Stimulated activated CD4-positive, alpha-beta T cell treated with anti-CD3 and anti-CD28 coated beads, Interleukin-1b, Interleukin-23, amount 100 ng/mL, for 4 hours (primary cell): ENCODE measurements at regions not wholly inside any gene's neighbourhood (a gene's known extent, or its start where the extent isn't known, plus 50 kb on each side); places are given as distances from the start of the nearest gene placed in this dataset.
"Not testable (repeated sequence)": the region's sequence is repeated elsewhere in the genome, so short reads cannot be mapped to it uniquely, and the experiment has no call there.

ENCODE experiments used
- DNase-seq, 2 donors: peaks; one replicate each; pipeline ENCODE4 v3.0.0-alpha.2; 2020; ENCODE audit warnings: low read depth in 2 of 2

DNA sequence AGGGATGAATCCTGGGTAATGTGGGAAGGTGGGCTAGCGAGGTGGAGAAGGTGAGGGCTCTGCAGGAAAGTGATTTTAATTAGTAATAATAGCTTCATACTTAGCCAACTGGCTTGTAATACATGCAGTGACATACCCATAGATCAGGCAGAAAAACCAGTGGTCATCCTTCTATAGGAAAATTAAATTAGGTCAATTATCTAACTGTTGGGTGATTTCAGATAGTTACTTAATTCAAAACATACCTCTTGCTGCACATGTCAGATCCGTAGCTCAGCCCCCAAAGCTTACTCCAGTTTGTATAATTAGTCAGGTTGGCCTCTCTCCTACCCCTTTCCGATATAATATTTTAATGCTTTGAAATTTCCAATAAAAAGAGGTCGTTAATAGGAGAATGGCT, 137.0 kb downstream of the TMEM114 start:
- DNase-seq = no peak

- no peak for DNase-seq
Observed at GRCh38 chr16:8452941-8453340, 137.4 kb downstream of the TMEM114 start.

DNA sequence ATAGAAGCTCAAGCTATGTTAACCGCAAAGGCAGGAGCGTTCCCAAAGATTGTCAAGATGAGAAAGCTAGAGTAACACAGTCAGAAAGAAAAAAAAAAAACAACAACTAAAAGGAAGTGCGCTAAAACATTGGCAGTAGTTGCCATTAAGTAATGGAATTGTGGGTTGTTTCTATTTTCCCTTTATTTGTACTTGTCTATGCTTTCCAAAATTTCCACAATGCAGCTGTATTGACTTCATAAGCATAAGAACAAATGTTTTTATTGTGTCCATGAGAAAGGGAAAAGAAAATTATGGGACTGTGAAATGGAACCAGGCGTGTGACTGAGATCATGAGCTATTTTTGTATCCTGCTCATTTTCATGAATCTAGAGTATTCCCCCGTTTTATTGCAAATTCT, 153.4 kb downstream of the TMEM114 start:
- DNase-seq = no peak

DNA sequence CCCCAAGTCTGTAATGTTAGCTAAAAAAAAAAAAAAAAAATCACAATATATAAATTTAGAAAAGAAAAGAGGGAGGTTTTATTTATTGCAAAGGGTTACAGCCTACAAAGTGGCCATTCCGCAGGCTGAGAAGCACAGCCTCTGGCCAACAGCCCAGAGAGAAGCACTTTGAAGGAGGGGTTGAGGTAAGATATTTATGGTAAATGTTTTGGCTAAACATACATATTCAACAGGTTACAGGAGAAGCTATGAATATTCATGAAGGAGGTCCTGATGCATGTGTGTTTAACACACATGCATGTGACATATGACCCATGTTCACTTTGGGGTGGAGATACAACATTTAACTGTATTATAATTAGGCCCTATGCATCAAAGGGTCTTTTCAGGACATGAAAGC, 158.5 kb downstream of the TMEM114 start:
- no peak for DNase-seq

DNA sequence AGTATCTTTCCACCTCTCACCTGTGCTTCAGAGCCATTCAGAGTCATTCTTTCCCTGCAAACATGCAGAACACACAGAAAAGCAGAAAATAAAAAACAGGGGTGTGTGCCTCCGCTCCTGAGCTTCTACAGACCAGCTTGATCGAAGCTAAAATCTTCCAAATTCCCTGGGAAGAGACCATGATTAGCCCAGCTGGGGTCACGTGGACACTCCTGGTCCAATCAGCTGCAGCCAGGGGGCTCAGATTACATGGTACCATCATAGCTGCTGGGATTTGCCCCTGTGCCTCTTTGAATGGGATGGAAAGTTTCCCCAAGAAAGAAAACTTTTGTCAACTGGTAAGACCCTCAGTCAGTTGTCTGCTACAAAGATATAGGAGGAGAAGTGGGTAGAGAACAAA, 159.9 kb downstream of the TMEM114 start:
- no peak for DNase-seq

- no peak for DNase-seq
Observed at GRCh38 chr16:8426569-8426968, 163.7 kb downstream of the TMEM114 start.

DNA sequence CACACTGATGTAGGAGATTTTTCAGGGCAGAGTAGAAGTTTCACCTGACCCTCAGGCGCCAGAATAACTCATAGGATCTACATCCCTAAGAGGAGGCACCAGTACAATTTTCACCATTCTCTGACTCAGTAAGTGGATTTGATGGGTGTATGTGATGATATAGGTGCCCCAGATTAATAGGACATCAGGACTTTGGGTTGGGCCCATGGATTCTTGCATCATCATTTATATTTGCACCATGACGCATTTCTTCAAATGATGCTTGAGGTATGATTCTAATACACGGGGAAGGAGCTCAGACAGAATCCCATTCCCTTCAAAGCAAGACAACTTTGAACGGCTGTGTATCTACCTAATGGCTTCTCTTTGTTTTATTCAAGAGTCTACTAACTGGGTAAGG, 173.2 kb downstream of the TMEM114 start:
- DNase-seq = no peak

DNA sequence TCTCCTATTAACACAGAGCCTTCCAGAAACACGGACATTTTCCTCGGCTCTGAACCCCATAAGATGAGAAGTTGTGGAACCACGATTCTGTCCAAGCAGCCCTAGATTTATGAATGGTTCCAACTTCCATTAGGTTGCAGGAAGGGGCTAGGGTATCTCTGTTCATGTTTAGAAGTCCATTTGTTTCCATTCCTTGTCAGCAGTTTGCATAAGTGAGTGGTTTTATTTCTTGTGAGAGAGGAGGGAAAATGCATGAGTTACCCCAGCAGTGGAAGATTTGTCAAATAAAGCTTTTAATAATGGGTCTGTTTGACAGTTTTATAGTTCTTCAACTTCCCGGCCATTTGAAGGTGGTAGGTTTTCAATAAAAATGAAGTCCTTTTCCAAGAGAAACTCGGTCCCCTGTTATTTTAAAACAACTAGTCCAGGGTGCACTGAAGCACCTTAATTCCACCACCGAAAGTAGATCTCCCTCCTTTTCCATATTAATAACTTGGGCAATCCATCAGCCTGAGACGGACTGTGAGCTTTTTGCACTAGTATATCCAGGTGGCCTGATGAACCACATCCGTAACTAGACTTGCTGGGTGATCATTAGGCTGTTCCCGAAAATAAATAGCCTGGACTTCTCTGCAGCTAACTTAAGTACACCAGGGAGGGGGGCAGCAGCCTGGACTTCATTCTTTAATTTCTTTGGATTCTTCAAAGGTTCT, 181.3 kb downstream of the TMEM114 start:
- no peak for DNase-seq

DNA sequence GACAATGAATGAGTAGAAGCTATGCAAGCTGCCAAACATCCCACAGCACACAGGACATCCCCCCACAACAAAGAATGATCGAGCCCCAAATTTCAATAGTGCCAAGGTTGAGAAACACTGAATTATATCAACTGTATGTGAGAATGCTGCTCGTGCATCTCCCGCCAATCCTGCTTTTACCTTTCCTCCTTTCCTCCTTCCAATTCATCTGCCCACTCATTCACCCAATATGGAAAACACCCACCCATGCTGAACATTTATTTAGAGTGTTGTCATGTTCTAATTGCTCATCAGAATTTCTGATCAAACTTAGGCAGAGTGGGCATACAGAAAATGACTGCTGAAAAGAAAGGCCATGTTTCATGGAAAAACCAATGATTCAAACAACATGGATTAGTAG, 183.0 kb downstream of the TMEM114 start:
- no peak for DNase-seq

GRCh38 chr16:8403978-8404749, 186.1 kb downstream of the TMEM114 start:
- no peak for DNase-seq

DNA sequence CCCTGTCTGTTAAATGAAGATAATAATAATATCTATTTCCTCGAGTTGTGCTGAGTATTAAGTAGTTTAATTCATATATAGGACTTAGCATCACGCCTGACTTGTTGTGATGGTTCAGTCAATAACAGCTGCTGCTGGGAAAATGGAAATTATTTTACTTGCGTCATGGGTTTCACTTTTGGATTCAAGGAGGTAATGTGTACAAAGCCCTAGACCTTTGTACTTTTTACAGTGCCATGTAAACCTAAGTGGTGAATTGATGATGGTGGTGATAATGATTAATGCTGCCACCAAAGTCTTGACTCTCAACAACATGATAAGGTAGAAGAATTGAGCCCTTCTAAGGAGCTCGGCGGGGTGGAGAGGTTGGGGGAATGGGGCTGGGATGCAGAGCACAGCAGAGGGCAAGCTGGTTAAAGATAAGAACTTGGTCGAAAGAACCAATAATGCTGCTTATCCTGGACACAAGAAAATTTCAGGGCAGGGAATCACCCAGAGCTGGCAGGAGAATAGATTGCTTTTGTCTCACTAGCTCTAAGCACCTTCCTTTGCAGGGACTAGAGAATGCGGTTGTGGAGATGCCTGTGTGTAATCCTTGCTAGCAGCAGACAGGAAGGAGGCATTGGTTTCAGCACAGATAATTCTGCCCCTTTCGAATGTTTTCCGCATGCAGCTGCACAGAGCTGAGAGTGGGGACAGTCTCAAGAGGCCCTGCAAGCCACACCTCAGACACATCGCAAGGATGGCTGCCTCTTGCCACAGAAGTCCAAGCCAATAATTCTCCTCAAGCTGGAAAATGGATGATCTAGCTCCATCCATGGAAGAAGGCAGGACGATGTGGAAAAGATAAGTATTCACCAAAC, 187.1 kb downstream of the TMEM114 start:
- DNase-seq = no peak

DNA sequence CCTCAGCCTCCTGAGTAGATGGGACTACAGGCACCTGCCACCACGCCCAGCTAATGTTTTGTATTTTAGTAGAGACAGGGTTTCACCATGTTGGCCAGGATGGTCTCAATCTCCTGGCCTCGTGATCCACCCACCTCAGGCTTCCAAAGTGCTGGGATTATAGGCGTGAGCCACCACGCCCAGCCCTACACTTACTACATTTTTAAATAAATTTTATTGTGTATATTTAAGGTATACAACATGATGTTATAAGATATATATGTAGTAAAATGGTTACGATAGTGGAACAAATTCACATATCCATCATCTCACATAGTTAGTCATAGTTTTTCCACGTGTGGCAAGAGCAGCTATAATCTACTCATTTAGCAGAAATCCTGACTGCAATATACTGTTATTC, 189.6 kb downstream of the TMEM114 start:
- DNase-seq = not testable (repeated sequence)

GRCh38 chr16:8398548-8398947, 191.8 kb downstream of the TMEM114 start:
- DNase-seq = no peak

DNA sequence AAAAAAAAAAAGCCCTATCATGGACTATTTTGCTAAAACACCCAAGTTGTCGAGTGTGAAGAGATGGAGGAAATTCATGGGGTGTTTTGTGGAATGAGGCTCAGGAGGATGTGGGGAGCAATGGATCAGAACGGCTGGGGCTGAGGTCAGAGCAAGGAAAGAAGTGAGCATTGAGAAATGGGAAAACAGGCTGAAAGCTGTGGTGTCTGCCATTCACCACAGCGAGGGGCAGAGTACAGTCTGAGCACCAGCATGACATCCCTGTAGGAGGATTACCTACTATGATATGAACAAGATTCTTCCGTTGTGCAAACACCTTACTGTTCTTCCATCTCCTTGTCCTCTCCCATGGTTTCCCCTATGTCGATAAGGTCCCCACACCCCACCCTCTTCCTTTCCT, 193.1 kb downstream of the TMEM114 start:
- no peak for DNase-seq

DNA sequence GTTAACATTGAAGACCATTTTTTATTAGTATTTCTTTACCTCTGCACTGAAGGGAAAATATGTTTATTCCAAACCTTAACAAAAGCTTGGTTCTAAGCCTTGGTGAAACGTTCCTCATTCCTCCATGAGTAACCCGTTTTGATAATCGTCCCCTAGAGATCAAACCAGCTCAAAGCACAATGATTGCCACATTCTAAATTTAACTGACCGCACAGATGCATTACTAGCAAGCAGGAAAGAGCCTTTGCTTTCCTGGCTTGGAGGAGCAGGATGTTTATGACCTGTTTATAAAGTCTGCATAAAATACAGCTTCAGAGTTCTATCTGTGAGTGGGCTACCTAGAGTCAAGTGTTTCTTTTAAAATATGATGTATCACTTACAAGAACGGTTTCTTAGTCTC, 193.8 kb downstream of the TMEM114 start:
- DNase-seq = no peak

DNA sequence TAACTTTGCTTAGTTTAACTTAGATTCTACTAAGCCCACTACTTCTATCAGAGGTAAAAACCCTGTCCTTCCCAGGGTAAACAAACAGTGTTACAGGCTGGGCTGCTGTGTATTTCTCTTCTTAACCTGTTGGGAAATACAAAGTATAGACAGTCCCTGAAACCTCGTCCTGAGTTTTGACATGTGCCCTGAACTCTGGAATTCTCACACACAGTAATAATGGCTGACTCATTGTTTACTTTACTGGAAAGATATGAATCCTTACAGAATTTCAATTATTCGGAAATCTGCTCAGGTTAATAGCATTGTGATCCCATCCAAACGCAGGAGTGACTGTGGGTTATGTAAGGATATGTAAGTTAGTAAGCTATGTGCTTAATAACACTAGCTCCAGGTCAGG, 199.1 kb downstream of the TMEM114 start:
- no peak for DNase-seq

GRCh38 chr16:8388684-8389083, 201.6 kb downstream of the TMEM114 start:
- DNase-seq = no peak

- no peak for DNase-seq
Observed at GRCh38 chr16:8381814-8382213, 208.5 kb downstream of the TMEM114 start.

GRCh38 chr16:8380311-8380710, 210.0 kb downstream of the TMEM114 start:
- DNase-seq = no peak

DNA sequence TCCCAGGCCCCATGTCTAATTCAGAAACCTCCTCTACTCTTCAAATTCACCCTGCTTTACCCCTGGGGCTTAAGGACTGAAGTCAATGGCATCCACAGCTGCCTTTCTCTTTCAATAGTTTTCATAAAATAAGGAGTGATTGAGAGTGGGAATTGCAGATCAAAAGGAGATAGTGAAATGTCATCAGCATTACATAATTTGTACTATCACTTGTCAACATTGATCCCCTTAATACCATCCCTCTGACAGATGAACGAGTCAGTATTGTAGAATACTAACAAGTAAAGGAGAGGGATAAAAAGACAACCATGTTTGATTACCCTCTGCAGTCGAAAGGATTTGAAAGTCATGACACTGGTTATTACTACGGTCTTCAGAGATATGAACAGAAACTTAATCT, 212.4 kb downstream of the TMEM114 start:
- DNase-seq = no peak

GRCh38 chr16:8376858-8377257, 213.5 kb downstream of the TMEM114 start:
- no peak for DNase-seq

DNA sequence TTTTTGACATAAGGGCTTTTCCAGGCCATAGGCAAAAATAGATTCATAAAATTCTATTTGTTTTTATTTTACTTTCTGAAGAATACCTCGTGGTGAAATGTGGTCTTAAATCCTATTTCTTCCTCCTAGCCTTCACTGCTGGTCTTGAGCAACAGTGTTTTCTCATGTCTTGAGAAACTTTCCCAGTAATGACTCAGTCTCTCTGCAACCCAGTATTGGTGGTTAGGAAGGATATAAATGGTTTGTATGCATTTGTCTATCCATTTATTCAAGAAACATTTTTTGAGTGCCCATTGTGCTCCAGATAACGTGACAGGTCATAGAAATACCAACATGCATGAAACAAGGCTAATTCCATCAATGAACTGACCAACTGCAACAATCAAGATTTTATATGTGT, 213.9 kb downstream of the TMEM114 start:
- DNase-seq = no peak

DNA sequence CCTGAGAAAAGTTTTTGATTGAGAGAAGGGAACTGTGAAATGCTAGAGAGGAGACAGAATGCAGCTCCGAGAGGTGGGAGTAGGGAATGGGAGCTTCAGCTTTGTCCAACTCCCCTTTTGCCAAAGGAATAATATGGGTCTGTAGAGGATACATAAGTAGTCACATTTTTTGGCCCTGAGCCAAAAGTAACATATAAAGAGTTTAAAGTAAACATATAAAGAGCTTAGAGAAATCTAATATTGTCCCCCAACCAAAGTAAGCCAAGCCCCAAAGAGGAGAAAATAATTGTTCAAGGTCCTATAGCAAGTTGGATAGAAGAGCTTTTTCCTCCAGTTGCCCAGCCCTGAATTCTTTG, 215.1 kb downstream of the TMEM114 start:
- no peak for DNase-seq
